IMR-90 (cell line): ENCODE measurements at regions not wholly inside any gene's neighbourhood (a gene's known extent, or its start where the extent isn't known, plus 50 kb on each side); places are given as distances from the start of the nearest gene placed in this dataset.
A peak's percentile ranks its signal among the peaks of the same experiment; 100 is the strongest.

ENCODE experiments used
- ATAC-seq: fragments of 200-7000 bp; cut with Tn5 transposase; 2 replicates; pipeline ENCODE4 v1.9.1; 2020; ENCODE audit warnings: low read depth, mild to moderate bottlenecking, moderate library complexity
- BruUV-seq: library from RNA; stranded (reverse); fragments of 400-500 nt; replicated peaks from 2 replicates; lab custom pipeline; 2021; lab: Mats Ljungman, UMichigan
- CTCF ChIA-PET: fragments of 300-600 bp; formaldehyde crosslinking; extraction: SDS; loops from one replicate; lab custom pipeline; 2021; ENCODE audit warnings: antibody characterized with exemption; lab: Yijun Ruan, JAX
- POLR2A ChIA-PET: fragments of 300-600 bp; sonication (Branson Sonifier 250); formaldehyde crosslinking; loops from one replicate; lab custom pipeline; 2022; ENCODE audit warnings: antibody characterized with exemption; ENCODE audit not compliant: unreplicated experiment; lab: Charles Lee
- DNase-seq: peaks from one replicate; pipeline ENCODE4 v3.0.0; 2013
- H2AFZ ChIP-seq: replicated peaks from 2 replicates; pipeline ENCODE3; 2013; ENCODE audit warnings: low read length, mild to moderate bottlenecking; ENCODE audit not compliant: poor library complexity
- H2AK5ac ChIP-seq: 2 replicates; pipeline ENCODE4 v1.6.1; 2013; ENCODE audit warnings: low read depth, low read length, inconsistent platforms
- H2AK9ac ChIP-seq: replicated peaks from 2 replicates; pipeline ENCODE3; 2013; ENCODE audit warnings: mild to moderate bottlenecking, low read depth, low read length, moderate library complexity; ENCODE audit not compliant: poor library complexity
- H2BK120ac ChIP-seq: 2 replicates; pipeline ENCODE4 v1.6.1; 2013; ENCODE audit warnings: low read depth, low read length, inconsistent platforms
- H2BK15ac ChIP-seq: 3 replicates; pipeline ENCODE4 v1.6.1; 2013; ENCODE audit warnings: low read depth, low read length, inconsistent platforms
- H2BK20ac ChIP-seq: 2 replicates; pipeline ENCODE4 v1.6.1; 2013; ENCODE audit warnings: low read depth, mild to moderate bottlenecking, inconsistent platforms, low read length, moderate library complexity
- H2BK5ac ChIP-seq: 2 replicates; pipeline ENCODE4 v1.6.1; 2013; ENCODE audit warnings: mild to moderate bottlenecking, low read depth, low read length, inconsistent platforms; ENCODE audit not compliant: poor library complexity, severe bottlenecking
- H3K14ac ChIP-seq: replicated peaks from 2 replicates; pipeline ENCODE4 v1.6.1; 2013; ENCODE audit warnings: low read depth, low read length, inconsistent platforms
- H3K18ac ChIP-seq: 2 replicates; pipeline ENCODE4 v1.6.1; 2013; ENCODE audit warnings: low read depth, low read length, control low read depth
- H3K23ac ChIP-seq: 2 replicates; pipeline ENCODE4 v1.6.1; 2013; ENCODE audit warnings: low read depth, low read length, inconsistent platforms
- H3K27ac ChIP-seq: 2 replicates; pipeline ENCODE4 v1.5.1; 2013; ENCODE audit warnings: mild to moderate bottlenecking, control low read depth, low read length; ENCODE audit not compliant: insufficient read depth
- H3K27me3 ChIP-seq: 2 replicates; pipeline ENCODE4 v1.6.1; 2013; ENCODE audit warnings: low read length; ENCODE audit not compliant: control insufficient read depth, insufficient read depth
- H3K36me3 ChIP-seq: 2 replicates; pipeline ENCODE4 v1.6.1; 2013; ENCODE audit warnings: low read length, mixed read lengths; ENCODE audit not compliant: control insufficient read depth, insufficient read depth
- H3K4ac ChIP-seq: 2 replicates; pipeline ENCODE4 v1.6.1; 2013; ENCODE audit warnings: low read depth, low read length, inconsistent platforms
- H3K4me1 ChIP-seq: 2 replicates; pipeline ENCODE4 v1.6.1; 2013; ENCODE audit warnings: low read length, mixed read lengths; ENCODE audit not compliant: control insufficient read depth, insufficient read depth
- H3K4me2 ChIP-seq: 2 replicates; pipeline ENCODE4 v1.6.1; 2013; ENCODE audit warnings: low read depth, mild to moderate bottlenecking, control low read depth, low read length, moderate library complexity
- H3K4me3 ChIP-seq: 2 replicates; pipeline ENCODE4 v1.5.1; 2013; ENCODE audit warnings: low read depth, mild to moderate bottlenecking, control low read depth, low read length, moderate library complexity; ENCODE audit not compliant: insufficient read depth
- H3K56ac ChIP-seq: 2 replicates; pipeline ENCODE4 v1.6.1; 2013; ENCODE audit warnings: low read length, inconsistent platforms; ENCODE audit not compliant: insufficient read depth; ENCODE audit errors: extremely low read depth
- H3K79me1 ChIP-seq, 2 experiments: 2 replicates each; pipeline ENCODE4 v1.6.1; 2013; ENCODE audit warnings: low read length in 2 of 2, inconsistent platforms in 1 of 2, low read depth in 1 of 2
- H3K9ac ChIP-seq: 2 replicates; pipeline ENCODE4 v1.6.1; 2013; ENCODE audit warnings: low read depth, low read length, control low read depth
- H3K9me1 ChIP-seq: 2 replicates; pipeline ENCODE4 v1.6.1; 2013; ENCODE audit warnings: low read length, inconsistent platforms; ENCODE audit not compliant: insufficient read depth
- H3K9me3 ChIP-seq: 2 replicates; pipeline ENCODE4 v1.6.1; 2013; ENCODE audit warnings: low read length; ENCODE audit not compliant: control insufficient read depth, insufficient read depth
- H4K20me1 ChIP-seq: 2 replicates; pipeline ENCODE4 v1.6.1; 2013; ENCODE audit warnings: low read length, inconsistent platforms; ENCODE audit not compliant: insufficient read depth
- H4K5ac ChIP-seq: 2 replicates; pipeline ENCODE4 v1.6.1; 2013; ENCODE audit warnings: mild to moderate bottlenecking, low read depth, low read length, control low read depth
- H4K8ac ChIP-seq, 2 experiments: 2 replicates each; pipeline ENCODE4 v1.6.1; 2013; ENCODE audit warnings: low read depth in 2 of 2, low read length in 2 of 2, control low read depth in 1 of 2, inconsistent platforms in 1 of 2
- H4K91ac ChIP-seq: 2 replicates; pipeline ENCODE4 v1.6.1; 2013; ENCODE audit warnings: low read depth, low read length, inconsistent platforms; ENCODE audit not compliant: insufficient read depth
- CEBPB ChIP-seq: IDR thresholded peaks from 2 replicates; pipeline ENCODE4 v1.6.1; 2012; ENCODE audit warnings: low read depth, low read length, improper control_type of control experiment
- POLR2A ChIP-seq: IDR thresholded peaks from 2 replicates; pipeline ENCODE4 v1.6.1; 2012; ENCODE audit warnings: mild to moderate bottlenecking, low read depth, low read length
- RCOR1 ChIP-seq: IDR thresholded peaks from 2 replicates; pipeline ENCODE4 v1.6.1; 2012; ENCODE audit warnings: mild to moderate bottlenecking, low read length, improper control_type of control experiment; ENCODE audit not compliant: insufficient replicate concordance
- WGBS, 2 experiments: methylation state at CpG; one replicate each; pipeline versions ENCODE4 v1.1.5 to v1.1.7; 2013; ENCODE audit warnings: missing lambda C conversion rate in 2 of 2; ENCODE audit not compliant: insufficient read length in 1 of 2; ENCODE audit errors: extremely low coverage in 2 of 2; 5-methylcytosine and 5-hydroxymethylcytosine counted together
- dilution Hi-C: fragments of 300-500 bp; cut with HindIII; formaldehyde crosslinking; loops from one replicate; pipeline ENCODE4 v1.14.3; 2018; ENCODE audit warnings: low sequenced_read_pairs; ENCODE audit not compliant: unreplicated experiment
- in situ Hi-C: fragments of 300-500 bp; cut with MboI; formaldehyde crosslinking; loops from 3 replicates; pipeline ENCODE4 v1.14.3; 2019; ENCODE audit warnings: low sequenced_read_pairs, inconsistent platforms, mixed read lengths
- intact Hi-C: fragments of 100-400 bp; cut with micrococcal nuclease; formaldehyde crosslinking; loops from 2 replicates; pipeline ENCODE4 v1.10.0; 2022

DNA sequence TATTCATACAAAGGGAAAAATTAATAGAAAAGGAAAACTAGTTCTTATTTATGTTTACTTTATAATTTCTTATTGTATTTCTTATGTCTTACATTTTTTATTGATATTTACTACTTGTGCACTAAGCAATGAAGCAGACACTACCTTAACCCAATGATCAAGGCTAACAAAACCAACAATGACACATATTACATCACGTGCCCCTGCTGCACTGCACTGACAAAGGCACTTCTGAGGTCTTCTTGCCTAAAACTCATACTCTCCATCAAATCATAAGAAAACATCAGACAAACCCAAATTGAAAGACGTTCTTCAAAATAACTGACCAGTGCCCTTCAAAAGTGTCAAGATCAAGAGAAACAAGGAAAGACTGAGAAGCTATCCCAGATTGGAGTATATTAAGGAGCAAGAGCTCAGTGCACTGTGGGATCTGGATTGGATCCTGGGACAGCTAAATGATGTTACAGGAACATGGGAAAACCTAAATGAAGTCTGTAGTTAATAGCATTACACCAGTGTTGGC lies 230.9 kb downstream of the AUH start:
- peak overlapping the region; percentile 85 for H4K5ac ChIP-seq
- ATAC-seq (no peak), DNase-seq (peak; percentile 39)
- peak overlapping the region; percentile 97 for H2AK5ac ChIP-seq
- H3K4me1 ChIP-seq = peaks cover 25% of the 10 kb centered on the region
- H2BK120ac ChIP-seq = peak overlapping the region; percentile 96
- peak overlapping the region; percentile 91 for H3K27ac ChIP-seq
- TSS peak; percentile 99 for BruUV-seq
- peak overlapping the region; percentile 98 for H2BK20ac ChIP-seq
- peaks cover 18% of the 10 kb centered on the region for H3K9me1 ChIP-seq
- no peak overlapping the region for H3K4me3 ChIP-seq
- peak overlapping the region; percentile 96 for H2BK5ac ChIP-seq
- TF ChIP-seq CEBPB = 0 out of 2 replicates have a peak, but pooled peaks have one; percentile 4
- TF ChIP-seq RCOR1 = no peak
- TF ChIP-seq POLR2A = peak; percentile 95
- in situ Hi-C loops (no loop called here), dilution Hi-C loops (no loop called here), intact Hi-C loops (loop anchor here (5.0 kb wide), 1 partner anchor 61 kb away; no protein-coding TSS in a partner anchor)
- H3K27me3 ChIP-seq = no peaks in the 10 kb centered on the region
- H3K36me3 ChIP-seq = no peaks in the 10 kb centered on the region
- H3K14ac ChIP-seq = peak overlapping the region; percentile 96
- no peaks in the 10 kb centered on the region for H4K20me1 ChIP-seq
- H2AK9ac ChIP-seq = no peak overlapping the region
- peak overlapping the region; percentile 70; the same call in 1 of the 2 replicates for H3K9ac ChIP-seq
- no peaks in the 10 kb centered on the region for H3K9me3 ChIP-seq
- peak overlapping the region; percentile 97 for H4K91ac ChIP-seq
- 100% methylated on average over 2 of the region's 2 CpGs; no CpG with 5 or more reads in 1 of the 2 experiments for WGBS, 2 experiments
- peak overlapping the region; percentile 88 for H3K56ac ChIP-seq
- peaks cover 14 to 43% of the 10 kb centered on the region in 2 experiments; a peak in 3 of 4 replicates for H3K79me1 ChIP-seq
- peak overlapping the region; percentile 81 to 90 for H4K8ac ChIP-seq
- no peak overlapping the region for H2AFZ ChIP-seq
- POLR2A ChIA-PET = no interaction called here
- peak overlapping the region; percentile 85 for H3K4ac ChIP-seq
- no peak overlapping the region for H3K4me2 ChIP-seq
- peak overlapping the region; percentile 98 for H3K18ac ChIP-seq
- peak overlapping the region; percentile 84 for H2BK15ac ChIP-seq
- peak overlapping the region; percentile 78 for H3K23ac ChIP-seq
- CTCF ChIA-PET = interaction anchor here (0.6 kb wide), 1 partner anchor 16 kb away, joined by 3 read pairs; no protein-coding TSS in a partner anchor
